Naive thymus-derived CD8-positive, alpha-beta T cell (primary cell): ENCODE measurements at regions not wholly inside any gene's neighbourhood (a gene's known extent, or its start where the extent isn't known, plus 50 kb on each side); places are given as distances from the start of the nearest gene placed in this dataset.
"Not testable (repeated sequence)": the region's sequence is repeated elsewhere in the genome, so short reads cannot be mapped to it uniquely, and the experiment has no call there.

Experiments
- ATAC-seq, 2 donors: fragments of 150-1000 bp; cut with Tn5 transposase in 1 of 2; sonication (Bioruptor Pico), chemical (Tn5 transposase) in 1 of 2; 1 replicate in 1 of 2; 2 replicates in 1 of 2; pipeline ENCODE4 v1.10.0; 2021; ENCODE audit warnings: mild to moderate bottlenecking in 2 of 2, moderate library complexity in 2 of 2
- POLR2A ChIA-PET: fragments of 350-600 bp; sonication (Branson Sonifier 250); formaldehyde crosslinking; loops from one replicate; lab custom pipeline; 2021; ENCODE audit warnings: antibody characterized with exemption; lab: Charles Lee
- DNase-seq, 10 donors: peaks; one replicate each; pipeline versions ENCODE4 v3.0.0 to v3.0.0-alpha.2; 2020 to 2022
- H3K27ac Mint-ChIP-seq, 10 donors: one replicate each; pipeline ENCODE4 v1.8.0; 2020 to 2022; ENCODE audit warnings: mild to moderate bottlenecking in 10 of 10, mixed read lengths in 10 of 10, moderate library complexity in 4 of 10, inconsistent platforms in 1 of 10
- H3K27me3 Mint-ChIP-seq, 5 donors: one replicate each; pipeline ENCODE4 v1.8.0; 2021 to 2022; ENCODE audit warnings: mixed read lengths in 5 of 5
- H3K36me3 Mint-ChIP-seq, 3 donors: one replicate each; pipeline ENCODE4 v1.8.0; 2020 to 2022; ENCODE audit warnings: mixed read lengths in 3 of 3, mild to moderate bottlenecking in 2 of 3, inconsistent platforms in 1 of 3
- H3K4me1 Mint-ChIP-seq, 4 donors: one replicate each; pipeline ENCODE4 v1.8.0; 2021 to 2022; ENCODE audit warnings: mixed read lengths in 4 of 4
- H3K4me3 Mint-ChIP-seq, 10 donors: one replicate each; pipeline ENCODE4 v1.8.0; 2020 to 2022; ENCODE audit warnings: mild to moderate bottlenecking in 10 of 10, mixed read lengths in 10 of 10, moderate library complexity in 6 of 10, inconsistent platforms in 1 of 10
- H3K9me3 Mint-ChIP-seq, 9 donors: one replicate each; pipeline ENCODE4 v1.8.0; 2020 to 2022; ENCODE audit warnings: mixed read lengths in 9 of 9, mild to moderate bottlenecking in 3 of 9, inconsistent platforms in 1 of 9, moderate library complexity in 1 of 9

DNA sequence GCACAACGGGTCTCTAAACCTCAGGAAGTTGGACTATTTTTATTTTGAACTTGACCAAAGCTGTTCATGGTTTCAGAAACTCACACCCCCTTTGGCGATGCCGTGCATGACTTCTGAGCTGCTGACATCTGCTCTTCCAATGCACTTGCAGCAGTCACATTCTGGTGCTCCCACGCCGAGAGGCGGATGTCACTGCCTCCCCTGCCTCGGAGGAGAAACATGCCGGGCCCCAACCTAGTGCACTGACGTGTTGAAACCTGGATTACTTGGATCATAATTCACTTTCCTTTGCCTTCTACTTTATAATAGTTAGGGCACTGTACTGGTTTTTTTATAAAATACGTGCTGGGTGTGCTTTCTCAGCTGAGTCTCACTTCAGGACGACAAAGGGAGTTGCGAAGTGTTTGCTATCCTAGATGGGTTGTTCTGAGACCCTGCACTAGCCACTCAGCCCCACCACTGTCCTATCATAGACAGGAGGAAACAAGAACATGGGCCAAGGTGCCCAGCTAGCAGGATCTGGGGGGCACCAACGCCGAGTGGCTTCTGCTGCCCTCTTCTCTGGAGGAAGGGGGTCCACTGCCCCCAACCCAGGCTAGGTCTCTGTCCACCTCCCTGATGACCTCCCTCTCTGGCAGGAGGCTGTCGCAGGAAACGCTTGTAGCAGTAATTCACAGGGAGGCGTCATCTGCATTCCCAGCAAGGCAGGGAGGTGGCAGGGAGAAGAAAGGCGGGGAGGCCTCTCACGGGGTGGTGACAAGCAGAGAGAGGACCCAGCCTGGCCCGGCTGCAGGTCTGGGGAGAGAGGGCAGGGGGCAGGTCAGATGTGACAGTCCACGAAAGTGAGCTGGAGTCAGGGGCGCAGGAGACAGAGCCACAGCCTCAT is 158.8 kb upstream of the IQSEC1 start:
- H3K9me3 Mint-ChIP-seq, result no peaks in the 10 kb centered on the region

DNA sequence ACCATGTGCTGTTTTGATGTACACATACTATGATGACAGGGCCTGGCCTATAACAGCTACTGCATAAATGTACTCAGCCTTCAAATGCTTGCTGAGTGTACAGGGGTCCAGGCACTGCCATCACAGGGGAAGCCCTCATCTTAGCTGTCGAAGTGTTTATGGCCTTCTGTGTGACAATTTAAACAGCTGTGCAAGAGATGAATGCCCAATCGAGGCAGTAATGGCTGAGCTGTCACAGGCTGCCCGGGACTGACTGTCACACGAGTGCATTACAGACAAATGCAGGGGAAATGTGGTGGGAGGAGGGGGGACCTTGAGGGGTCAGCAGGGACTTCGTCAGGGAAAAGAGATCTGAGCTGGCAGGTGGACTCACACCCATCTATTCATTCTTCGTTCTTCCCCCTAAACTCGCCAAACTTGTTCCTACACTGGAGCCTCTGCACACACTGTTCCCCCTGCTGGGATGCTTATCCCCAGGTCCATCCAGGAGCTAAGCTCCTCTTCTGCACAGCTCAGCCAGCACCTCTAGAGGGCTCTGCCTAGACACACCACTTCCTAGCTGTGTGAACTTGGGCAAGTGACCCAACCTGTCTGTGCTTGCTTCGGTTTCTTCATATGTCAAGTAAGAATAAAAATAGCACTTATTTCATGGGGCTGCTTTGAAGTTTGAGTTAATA is 156.2 kb upstream of the IQSEC1 start:
- peak in 1 of 10 donors; percentile 34 for DNase-seq
- no peaks in the 10 kb centered on the region for H3K36me3 Mint-ChIP-seq
- POLR2A ChIA-PET, result no interaction called here

More for the DNA sequence above, 158.8 kb upstream of the IQSEC1 start:
- ATAC-seq (no peak), DNase-seq (peak in 1 of 10 donors; percentile 21)
- Mint-ChIP-seq H3K36me3 (no peaks in the 10 kb centered on the region), H3K27me3 (peaks cover 0 to 16% (median 6%) of the 10 kb centered on the region in 5 donors), H3K27ac (peak overlapping the region in 2 of 10 donors; percentile 52 to 83), H3K4me1 (peaks cover 13 to 36% (median 28%) of the 10 kb centered on the region in 4 donors), H3K4me3 (no peak overlapping the region)
- POLR2A ChIA-PET, result no interaction called here

DNA sequence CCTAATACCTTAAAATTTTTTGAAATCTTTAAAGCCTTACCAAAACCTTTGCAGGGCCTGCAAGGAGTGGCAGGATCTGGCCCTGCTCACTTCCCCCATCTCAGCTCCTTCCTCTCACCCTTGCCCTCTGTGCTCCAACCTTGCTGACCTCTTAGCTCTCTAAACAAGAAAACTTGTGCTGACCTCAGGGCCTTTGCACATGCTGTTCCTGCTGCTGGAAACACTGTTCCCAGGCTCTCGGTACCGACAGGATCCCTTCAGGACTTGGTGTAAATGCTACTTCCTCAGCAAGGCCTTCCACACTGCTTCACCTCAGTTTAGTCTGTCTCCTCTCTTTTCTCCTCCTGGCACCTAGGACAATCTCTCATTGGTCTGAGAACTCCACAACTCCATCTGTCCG is 155.4 kb upstream of the IQSEC1 start:
- DNase-seq (peak in 1 of 10 donors; percentile 18), ATAC-seq (no peak)
- Mint-ChIP-seq H3K9me3 (no peaks in the 10 kb centered on the region), H3K4me1 (peaks cover 2 to 7% (median 5%) of the 10 kb centered on the region in 4 donors), H3K27ac (peak overlapping the region in 2 of 10 donors; percentile 5 to 14), H3K27me3 (peaks cover 0 to 9% (median 5%) of the 10 kb centered on the region in 5 donors), H3K4me3 (no peak overlapping the region), H3K36me3 (no peaks in the 10 kb centered on the region)
- POLR2A ChIA-PET, result no interaction called here

More for the DNA sequence above, 156.2 kb upstream of the IQSEC1 start:
- Mint-ChIP-seq H3K9me3 (no peaks in the 10 kb centered on the region), H3K4me3 (no peak overlapping the region), H3K27ac (peak overlapping the region in 1 of 10 donors; percentile 14), H3K27me3 (peaks cover 0 to 15% (median 6%) of the 10 kb centered on the region in 5 donors), H3K4me1 (peaks cover 8 to 15% (median 13%) of the 10 kb centered on the region in 4 donors)
- ATAC-seq, result no peak

DNA sequence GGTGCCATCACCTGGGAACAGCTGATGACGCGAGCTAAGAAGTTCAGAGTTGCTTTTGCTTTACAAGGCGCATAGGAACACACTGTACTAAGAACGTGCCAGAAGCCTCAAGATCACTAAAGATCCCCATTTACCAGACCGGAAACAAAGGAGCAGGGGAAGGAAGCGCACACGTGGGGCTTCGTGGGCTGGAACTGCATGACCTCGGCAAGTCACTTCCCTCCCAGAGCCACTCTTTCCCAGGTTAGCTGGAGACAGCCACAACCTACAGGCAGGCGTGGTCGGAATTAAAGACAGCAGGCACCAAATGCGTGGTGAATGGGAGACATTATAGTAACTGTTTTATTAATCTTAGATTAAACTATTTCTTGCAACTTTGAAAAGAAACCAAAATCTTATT is 154.9 kb upstream of the IQSEC1 start:
- DNase-seq, POLR2A ChIA-PET, H3K4me1 Mint-ChIP-seq, ATAC-seq, H3K4me3 Mint-ChIP-seq, H3K36me3 Mint-ChIP-seq, H3K9me3 Mint-ChIP-seq, H3K27ac Mint-ChIP-seq, H3K27me3 Mint-ChIP-seq: not testable (repeated sequence)

DNA sequence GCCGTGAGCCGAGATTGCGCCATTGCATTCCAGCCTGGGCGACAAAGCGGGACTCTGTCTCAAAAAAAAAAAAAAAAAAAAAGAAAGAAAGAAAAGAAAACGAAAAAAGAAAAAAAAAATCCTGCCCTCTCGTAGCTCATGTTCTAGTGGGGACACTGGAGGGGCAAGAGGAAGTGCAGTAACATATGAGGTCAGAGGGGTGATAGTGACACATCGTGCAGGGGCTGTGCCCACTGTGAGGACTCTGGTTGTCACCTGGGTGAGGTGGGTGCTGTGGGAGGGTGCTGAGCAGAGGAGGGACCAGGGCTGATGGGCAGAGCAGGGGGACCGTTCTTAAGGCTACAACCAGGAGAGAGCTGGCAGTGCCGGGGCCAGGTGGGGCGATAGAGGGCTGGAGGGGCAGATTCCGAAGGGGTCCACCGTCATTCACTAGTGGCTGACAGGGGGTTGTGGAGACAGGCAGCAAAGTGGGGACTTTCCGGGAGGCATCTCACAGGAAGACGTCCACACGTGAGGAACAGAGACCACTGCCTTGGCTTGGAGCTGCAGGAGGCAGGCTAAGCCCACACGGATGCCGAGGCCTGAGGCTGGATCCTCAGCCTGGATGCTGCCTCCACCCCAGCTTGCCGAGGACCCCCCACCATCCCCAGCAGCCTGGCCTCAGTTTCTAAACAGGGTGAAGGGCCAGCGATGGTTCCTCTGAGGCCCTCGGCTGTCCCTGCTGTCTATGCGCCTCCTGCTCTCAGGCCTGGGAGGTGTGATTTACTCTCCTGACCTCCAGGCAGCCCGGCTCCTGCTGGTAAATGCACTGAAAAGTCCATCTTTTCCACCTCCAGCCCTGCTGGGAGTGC is 154.3 kb upstream of the IQSEC1 start:
- H3K27ac Mint-ChIP-seq, result no peak overlapping the region
- no peaks in the 10 kb centered on the region for H3K36me3 Mint-ChIP-seq
- POLR2A ChIA-PET, result no interaction called here
- no peak overlapping the region for H3K4me3 Mint-ChIP-seq
- peaks cover 0 to 5% (median 2%) of the 10 kb centered on the region in 4 donors for H3K4me1 Mint-ChIP-seq
- DNase-seq (no peak), ATAC-seq (no peak)
- H3K9me3 Mint-ChIP-seq, result no peaks in the 10 kb centered on the region
- H3K27me3 Mint-ChIP-seq, result peaks cover 0 to 2% (median 0%) of the 10 kb centered on the region in 5 donors

DNA sequence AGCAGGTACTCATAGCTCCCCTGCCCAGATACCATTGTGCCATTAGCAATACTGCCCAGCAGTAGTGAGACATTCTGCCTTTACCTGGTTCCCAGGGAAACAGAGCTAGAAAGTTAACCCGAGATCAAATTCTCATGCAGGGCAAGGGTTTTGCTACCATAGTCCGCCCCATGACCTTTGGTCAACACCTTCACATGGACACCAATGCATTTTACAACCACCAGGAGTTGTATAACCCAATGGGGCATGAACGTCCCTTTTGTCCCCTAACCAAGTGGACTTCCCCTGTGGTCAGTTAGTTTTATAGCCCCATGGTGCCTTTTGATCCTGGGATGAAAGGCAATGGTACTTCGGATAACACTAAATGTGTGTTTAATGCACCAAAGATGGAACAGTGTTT is 151.7 kb upstream of the IQSEC1 start:
- DNase-seq (no peak), ATAC-seq (no peak)
- Mint-ChIP-seq H3K9me3 (no peaks in the 10 kb centered on the region), H3K36me3 (no peaks in the 10 kb centered on the region), H3K4me1 (peaks cover 0 to 5% (median 2%) of the 10 kb centered on the region in 4 donors), H3K27ac (peak overlapping the region in 1 of 10 donors; percentile 21), H3K4me3 (no peak overlapping the region), H3K27me3 (peaks cover 0 to 4% (median 0%) of the 10 kb centered on the region in 5 donors)
- POLR2A ChIA-PET, result no interaction called here

DNA sequence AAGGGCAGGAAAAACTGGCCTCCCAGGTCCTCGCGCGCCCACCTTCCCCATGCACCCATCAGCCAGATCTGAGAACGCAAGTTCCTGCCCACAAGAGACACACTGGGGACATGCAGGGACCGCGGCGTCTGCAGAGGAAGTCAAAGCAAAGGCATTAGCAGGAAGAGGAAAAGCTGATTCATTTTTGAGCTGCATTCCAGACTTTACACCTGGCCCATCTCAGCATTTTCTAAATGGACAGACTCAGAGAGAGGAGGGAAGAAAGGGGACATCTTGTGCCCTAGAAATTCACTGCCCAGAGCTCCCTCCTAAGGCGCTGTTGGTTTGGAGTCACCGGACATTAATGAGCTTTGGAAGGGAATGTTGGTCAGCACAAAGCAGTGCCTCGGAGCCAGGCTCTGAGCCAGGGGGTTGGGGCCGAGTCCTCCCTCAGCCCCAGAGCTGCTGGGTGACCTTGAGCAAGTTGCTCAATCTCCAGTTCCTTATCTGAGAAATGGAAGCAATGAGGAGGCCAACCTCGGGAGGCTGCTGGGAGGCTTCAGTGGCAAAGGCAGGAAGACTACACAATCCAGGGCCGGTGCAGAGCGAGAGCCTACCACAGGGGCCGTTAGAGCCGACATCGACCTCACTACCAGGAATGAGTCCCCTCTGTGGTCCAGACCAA is 150.5 kb upstream of the IQSEC1 start:
- Mint-ChIP-seq H3K9me3 (no peaks in the 10 kb centered on the region), H3K27ac (no peak overlapping the region), H3K27me3 (peaks cover 0 to 4% (median 0%) of the 10 kb centered on the region in 5 donors), H3K4me3 (no peak overlapping the region), H3K4me1 (peaks cover 0 to 5% (median 2%) of the 10 kb centered on the region in 4 donors), H3K36me3 (no peaks in the 10 kb centered on the region)
- ATAC-seq (no peak), DNase-seq (peak in 1 of 10 donors; percentile 40)
- POLR2A ChIA-PET, result no interaction called here

DNA sequence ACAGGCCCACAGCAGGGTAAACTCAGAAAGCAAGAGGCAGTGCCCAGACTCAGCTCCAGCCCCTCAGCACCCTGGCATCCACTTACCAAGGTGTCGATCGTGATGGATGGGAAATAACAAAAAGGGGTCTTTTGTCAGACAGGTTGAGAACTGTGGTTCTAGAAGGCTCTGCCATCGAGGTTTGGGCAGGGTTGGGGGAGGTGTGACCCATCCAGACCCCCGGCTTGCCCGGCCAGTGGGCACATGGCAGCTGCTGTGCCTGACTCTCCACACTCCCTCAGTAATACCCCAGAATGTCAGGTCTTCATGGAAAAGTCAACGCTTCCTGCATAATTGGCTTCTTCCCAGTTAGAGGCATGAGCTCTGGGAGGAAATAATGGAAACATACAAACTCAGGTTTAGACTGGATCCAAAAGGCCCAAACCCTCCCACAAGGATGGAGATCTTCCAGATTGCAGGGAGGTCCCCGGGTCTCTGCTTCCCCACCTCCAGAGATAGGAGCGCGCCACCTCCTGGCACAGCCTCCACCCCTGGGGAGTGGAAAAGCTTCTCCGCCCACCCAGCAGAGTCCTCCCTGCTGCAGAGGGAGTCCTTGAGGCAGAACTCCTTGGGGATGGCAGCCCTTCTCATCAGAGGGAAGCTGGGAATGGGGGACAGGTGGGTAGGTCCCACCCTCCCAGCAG is 149.8 kb upstream of the IQSEC1 start:
- Mint-ChIP-seq H3K27me3 (peaks cover 0 to 4% (median 0%) of the 10 kb centered on the region in 5 donors), H3K27ac (no peak overlapping the region), H3K36me3 (no peaks in the 10 kb centered on the region), H3K4me1 (peaks cover 0 to 5% (median 2%) of the 10 kb centered on the region in 4 donors), H3K4me3 (no peak overlapping the region), H3K9me3 (no peaks in the 10 kb centered on the region)
- DNase-seq (no peak), ATAC-seq (no peak)
- POLR2A ChIA-PET, result no interaction called here

DNA sequence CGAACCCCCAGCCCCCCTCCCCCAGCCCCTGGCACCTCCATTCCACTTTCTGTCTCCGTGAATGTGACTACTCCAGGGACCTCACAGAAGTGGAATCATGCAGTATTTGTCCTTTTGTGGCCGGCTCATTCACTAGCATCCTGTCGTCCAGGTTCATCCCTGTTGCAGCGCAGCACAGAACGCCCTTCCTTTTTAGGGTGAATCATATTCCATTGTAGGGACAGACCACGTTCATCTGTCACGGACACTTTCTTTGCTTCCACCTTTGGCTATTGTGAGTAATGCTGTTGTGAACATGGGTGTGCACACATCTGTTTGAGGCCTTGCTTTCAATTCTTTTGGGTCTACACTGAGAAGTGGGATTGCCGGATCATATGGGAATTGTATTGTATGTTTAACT is 148.9 kb upstream of the IQSEC1 start:
- DNase-seq (no peak), ATAC-seq (no peak)
- POLR2A ChIA-PET, result no interaction called here
- H3K36me3 Mint-ChIP-seq, result no peaks in the 10 kb centered on the region
- peak overlapping the region in 1 of 10 donors; percentile 14 for H3K27ac Mint-ChIP-seq
- H3K4me1 Mint-ChIP-seq, result peaks cover 0 to 5% (median 2%) of the 10 kb centered on the region in 4 donors
- peaks cover 0 to 4% (median 0%) of the 10 kb centered on the region in 5 donors for H3K27me3 Mint-ChIP-seq
- H3K4me3 Mint-ChIP-seq, result no peak overlapping the region
- H3K9me3 Mint-ChIP-seq, result no peaks in the 10 kb centered on the region

DNA sequence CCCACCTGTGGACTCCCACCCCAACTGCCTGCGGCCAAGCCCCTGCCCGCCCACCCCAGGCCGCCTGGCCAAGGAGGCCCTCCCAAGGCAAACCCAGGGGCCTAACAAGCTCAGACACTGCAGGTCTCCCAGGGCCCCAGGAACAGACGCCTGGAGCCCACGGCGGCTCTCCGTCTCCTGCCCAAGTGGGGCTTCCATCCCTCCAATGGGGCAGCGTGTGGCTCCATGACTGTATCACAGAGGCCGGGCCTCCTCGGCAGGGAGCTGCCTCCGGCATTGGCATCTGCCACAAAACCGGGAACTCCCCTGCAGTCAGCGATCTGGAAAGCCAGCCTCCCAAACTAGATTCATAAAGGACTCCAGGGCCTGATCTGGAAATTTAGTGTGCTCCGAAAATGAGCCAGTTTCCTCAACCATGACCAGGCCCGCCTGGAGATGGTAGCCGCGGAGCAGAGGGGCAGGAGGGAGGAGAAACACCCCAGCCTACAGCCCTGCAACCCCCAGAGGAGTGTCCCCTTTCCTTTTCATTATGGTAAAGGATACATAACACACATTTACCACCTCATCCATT is 148.3 kb upstream of the IQSEC1 start:
- POLR2A ChIA-PET, result no interaction called here
- peaks cover 0 to 5% (median 2%) of the 10 kb centered on the region in 4 donors for H3K4me1 Mint-ChIP-seq
- DNase-seq, result no peak

DNA sequence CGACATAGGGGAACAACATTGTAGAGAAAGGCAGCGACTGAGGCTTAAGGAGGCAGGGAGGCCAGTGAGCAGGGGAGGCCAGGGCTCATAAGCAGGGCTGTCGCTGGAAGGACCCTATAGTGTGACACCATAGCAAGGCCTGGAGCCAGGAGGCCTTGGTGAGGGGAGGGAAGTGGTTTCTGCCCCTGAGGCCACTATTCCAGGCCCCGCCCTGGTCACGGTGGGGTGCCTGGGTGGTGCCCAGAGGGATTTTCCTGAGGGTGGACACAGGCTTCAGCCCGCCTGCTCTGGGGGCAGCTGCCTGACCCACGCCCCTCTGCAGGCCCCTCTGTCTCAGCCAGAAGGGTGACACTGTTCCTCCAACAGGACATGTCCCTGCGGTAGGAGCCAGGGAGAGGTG is 147.8 kb upstream of the IQSEC1 start:
- DNase-seq (no peak), ATAC-seq (no peak)
- H3K36me3 Mint-ChIP-seq, result no peaks in the 10 kb centered on the region
- POLR2A ChIA-PET, result no interaction called here
- no peak overlapping the region for H3K4me3 Mint-ChIP-seq
- H3K27me3 Mint-ChIP-seq, result peaks cover 0 to 4% (median 0%) of the 10 kb centered on the region in 5 donors
- peaks cover 0 to 5% (median 2%) of the 10 kb centered on the region in 4 donors for H3K4me1 Mint-ChIP-seq
- peak overlapping the region in 1 of 10 donors; percentile 60 for H3K27ac Mint-ChIP-seq
- no peaks in the 10 kb centered on the region for H3K9me3 Mint-ChIP-seq

More for the DNA sequence above, 148.3 kb upstream of the IQSEC1 start:
- H3K27ac Mint-ChIP-seq, result no peak overlapping the region
- H3K9me3 Mint-ChIP-seq, result no peaks in the 10 kb centered on the region
- no peaks in the 10 kb centered on the region for H3K36me3 Mint-ChIP-seq
- no peak overlapping the region for H3K4me3 Mint-ChIP-seq
- H3K27me3 Mint-ChIP-seq, result peaks cover 0 to 4% (median 0%) of the 10 kb centered on the region in 5 donors
- ATAC-seq, result no peak
